ENCODE measurements at regions not wholly inside any gene's neighbourhood (a gene's known extent, or its start where the extent isn't known, plus 50 kb on each side); places are given as distances from the start of the nearest gene placed in this dataset.

DNA sequence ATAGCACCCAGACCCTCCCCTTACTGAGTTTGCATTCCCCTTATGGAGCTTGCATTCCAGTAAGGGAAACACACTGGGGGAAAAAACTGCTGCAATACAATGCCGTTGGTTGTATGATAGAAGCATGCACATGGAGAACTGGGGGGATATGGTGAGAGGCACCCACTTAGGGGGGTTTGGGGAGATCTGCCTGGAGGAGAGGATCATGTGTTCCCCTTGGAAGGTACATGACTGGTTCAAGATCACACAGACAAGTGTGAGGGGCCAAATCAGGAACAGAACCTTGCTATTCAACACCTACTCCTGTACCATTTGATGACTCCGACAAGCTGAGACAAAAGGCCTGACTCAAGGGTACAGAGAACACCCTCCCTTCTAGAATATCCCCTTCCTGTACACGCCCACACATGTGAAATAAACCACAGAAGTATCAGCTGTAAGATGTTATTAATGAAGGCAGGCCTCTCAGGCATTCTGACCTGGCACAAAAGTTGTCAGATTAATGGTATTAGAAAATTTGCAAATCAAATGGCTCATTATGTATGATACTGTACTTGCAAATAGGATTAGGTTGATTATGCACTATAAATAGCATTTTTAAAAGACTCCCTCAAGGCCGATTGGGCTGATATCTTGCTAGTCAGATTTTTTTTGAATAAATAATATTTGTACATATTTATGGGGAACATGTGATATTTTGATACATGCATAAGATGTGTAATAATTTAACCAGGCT is 122.2 kb downstream of the NPY start:
- no peak for TF ChIP-seq POLR2AphosphoS5 (IDR thresholded peaks at IDR 0.05; ENCODE audit: low read depth, low read length)
- TF ChIP-seq, protein P1, sequence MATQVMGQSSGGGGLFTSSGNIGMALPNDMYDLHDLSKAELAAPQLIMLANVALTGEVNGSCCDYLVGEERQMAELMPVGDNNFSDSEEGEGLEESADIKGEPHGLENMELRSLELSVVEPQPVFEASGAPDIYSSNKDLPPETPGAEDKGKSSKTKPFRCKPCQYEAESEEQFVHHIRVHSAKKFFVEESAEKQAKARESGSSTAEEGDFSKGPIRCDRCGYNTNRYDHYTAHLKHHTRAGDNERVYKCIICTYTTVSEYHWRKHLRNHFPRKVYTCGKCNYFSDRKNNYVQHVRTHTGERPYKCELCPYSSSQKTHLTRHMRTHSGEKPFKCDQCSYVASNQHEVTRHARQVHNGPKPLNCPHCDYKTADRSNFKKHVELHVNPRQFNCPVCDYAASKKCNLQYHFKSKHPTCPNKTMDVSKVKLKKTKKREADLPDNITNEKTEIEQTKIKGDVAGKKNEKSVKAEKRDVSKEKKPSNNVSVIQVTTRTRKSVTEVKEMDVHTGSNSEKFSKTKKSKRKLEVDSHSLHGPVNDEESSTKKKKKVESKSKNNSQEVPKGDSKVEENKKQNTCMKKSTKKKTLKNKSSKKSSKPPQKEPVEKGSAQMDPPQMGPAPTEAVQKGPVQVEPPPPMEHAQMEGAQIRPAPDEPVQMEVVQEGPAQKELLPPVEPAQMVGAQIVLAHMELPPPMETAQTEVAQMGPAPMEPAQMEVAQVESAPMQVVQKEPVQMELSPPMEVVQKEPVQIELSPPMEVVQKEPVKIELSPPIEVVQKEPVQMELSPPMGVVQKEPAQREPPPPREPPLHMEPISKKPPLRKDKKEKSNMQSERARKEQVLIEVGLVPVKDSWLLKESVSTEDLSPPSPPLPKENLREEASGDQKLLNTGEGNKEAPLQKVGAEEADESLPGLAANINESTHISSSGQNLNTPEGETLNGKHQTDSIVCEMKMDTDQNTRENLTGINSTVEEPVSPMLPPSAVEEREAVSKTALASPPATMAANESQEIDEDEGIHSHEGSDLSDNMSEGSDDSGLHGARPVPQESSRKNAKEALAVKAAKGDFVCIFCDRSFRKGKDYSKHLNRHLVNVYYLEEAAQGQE (IDR thresholded peaks at IDR 0.05; ENCODE audit: insufficient read depth in 1 of 2, low read depth in 2 of 2, low read length in 2 of 2): no peak
- no peak for TF ChIP-seq SIN3A (IDR thresholded peaks at IDR 0.05; ENCODE audit: borderline replicate concordance, insufficient read depth, low read length)
- TF ChIP-seq TAF1 (IDR thresholded peaks at IDR 0.05; ENCODE audit: borderline replicate concordance, insufficient read depth, low read length): no peak
- no peak for TF ChIP-seq FOXP2 (optimal IDR thresholded peaks at IDR 0.05; ENCODE audit: borderline replicate concordance, extremely low read depth, extremely low read length, insufficient read depth)

All from PFSK-1 (cell line).